SK-N-SH treated with all-trans-retinoic acid at 6 μM for 48 hours (cell line): ENCODE measurements at regions not wholly inside any gene's neighbourhood (a gene's known extent, or its start where the extent isn't known, plus 50 kb on each side); places are given as distances from the start of the nearest gene placed in this dataset.

Source experiments
- ATAC-seq: fragments of 200-7000 bp; cut with Tn5 transposase; 3 replicates; pipeline ENCODE4 v1.9.1; 2020; ENCODE audit warnings: mild to moderate bottlenecking, moderate library complexity
- ARNTL ChIP-seq: fragments of 450-650 bp; formaldehyde crosslinking; IDR thresholded peaks from 2 replicates; pipeline ENCODE4 v1.5.0; 2020; ENCODE audit warnings: low read depth, mild to moderate bottlenecking, moderate library complexity, borderline replicate concordance
- CSDC2 ChIP-seq: fragments of 250-450 bp; sonication (Bioruptor Pico); IDR thresholded peaks from 2 replicates; pipeline ENCODE4 v1.5.0; 2020; ENCODE audit warnings: mild to moderate bottlenecking, moderate library complexity
- CSRNP3 ChIP-seq: fragments of 250-450 bp; sonication (Bioruptor Pico); IDR thresholded peaks from 2 replicates; pipeline ENCODE4 v1.5.1; 2021; ENCODE audit warnings: mild to moderate bottlenecking, moderate library complexity
- ESRRG ChIP-seq: fragments of 250-450 bp; sonication (Bioruptor Pico); IDR thresholded peaks from 2 replicates; pipeline ENCODE4 v1.6.1; 2021; ENCODE audit warnings: mild to moderate bottlenecking
- GLIS3 ChIP-seq: fragments of 250-450 bp; sonication (Bioruptor Pico); IDR thresholded peaks from 2 replicates; pipeline ENCODE4 v1.5.0; 2020; ENCODE audit warnings: mild to moderate bottlenecking, moderate library complexity
- ISL1 ChIP-seq: fragments of 250-450 bp; sonication (Bioruptor Pico); IDR thresholded peaks from 2 replicates; pipeline ENCODE4 v2.1.2; 2022; ENCODE audit warnings: mild to moderate bottlenecking, moderate library complexity
- OSR1 ChIP-seq: fragments of 250-450 bp; sonication (Bioruptor Pico); IDR thresholded peaks from 2 replicates; pipeline ENCODE4 v1.8.0; 2022; ENCODE audit warnings: moderate library complexity, mild to moderate bottlenecking, inconsistent platforms
- PPARA ChIP-seq: fragments of 250-450 bp; sonication (Bioruptor Pico); IDR thresholded peaks from 2 replicates; pipeline ENCODE4 v1.5.0; 2020; ENCODE audit warnings: mild to moderate bottlenecking, borderline replicate concordance
- RARB ChIP-seq: fragments of 250-450 bp; sonication (Bioruptor Pico); IDR thresholded peaks from 2 replicates; pipeline ENCODE4 v1.8.0; 2021; ENCODE audit warnings: mild to moderate bottlenecking, moderate library complexity
- SNAI2 ChIP-seq: fragments of 250-450 bp; sonication (Bioruptor Pico); IDR thresholded peaks from 2 replicates; pipeline ENCODE4 v1.5.0; 2020; ENCODE audit warnings: mild to moderate bottlenecking, moderate library complexity
- TCF4 ChIP-seq: fragments of 250-450 bp; sonication (Bioruptor Pico); IDR thresholded peaks from 2 replicates; pipeline ENCODE4 v1.8.0; 2021; ENCODE audit warnings: mild to moderate bottlenecking, moderate library complexity, borderline replicate concordance
- ZC3H10 ChIP-seq: fragments of 250-450 bp; sonication (Bioruptor Pico); IDR thresholded peaks from 2 replicates; pipeline ENCODE4 v1.5.1; 2021; ENCODE audit warnings: mild to moderate bottlenecking, moderate library complexity
- ZFP30 ChIP-seq: fragments of 450-650 bp; formaldehyde crosslinking; IDR thresholded peaks from 2 replicates; pipeline ENCODE4 v1.5.0; 2022; ENCODE audit warnings: mild to moderate bottlenecking, moderate library complexity
- ZNF70 ChIP-seq: fragments of 450-650 bp; formaldehyde crosslinking; IDR thresholded peaks from 2 replicates; pipeline ENCODE4 v1.5.0; 2020; ENCODE audit warnings: mild to moderate bottlenecking, moderate library complexity
- TF ChIP-seq, protein P1 (sequence below): fragments of 250-450 bp; sonication (Bioruptor Pico); IDR thresholded peaks from 2 replicates; pipeline ENCODE4 v1.8.0; 2020; ENCODE audit warnings: mild to moderate bottlenecking, moderate library complexity, borderline replicate concordance
- TF ChIP-seq, protein P2 (sequence below): fragments of 250-450 bp; sonication (Bioruptor Pico); IDR thresholded peaks from 2 replicates; pipeline ENCODE4 v1.5.1; 2020; ENCODE audit warnings: low read depth, mild to moderate bottlenecking, moderate library complexity
- TF ChIP-seq, protein P3 (sequence below): fragments of 250-450 bp; sonication (Bioruptor Pico); IDR thresholded peaks from 2 replicates; pipeline ENCODE4 v1.8.0; 2021; ENCODE audit warnings: low read depth, mild to moderate bottlenecking, moderate library complexity, borderline replicate concordance

DNA sequence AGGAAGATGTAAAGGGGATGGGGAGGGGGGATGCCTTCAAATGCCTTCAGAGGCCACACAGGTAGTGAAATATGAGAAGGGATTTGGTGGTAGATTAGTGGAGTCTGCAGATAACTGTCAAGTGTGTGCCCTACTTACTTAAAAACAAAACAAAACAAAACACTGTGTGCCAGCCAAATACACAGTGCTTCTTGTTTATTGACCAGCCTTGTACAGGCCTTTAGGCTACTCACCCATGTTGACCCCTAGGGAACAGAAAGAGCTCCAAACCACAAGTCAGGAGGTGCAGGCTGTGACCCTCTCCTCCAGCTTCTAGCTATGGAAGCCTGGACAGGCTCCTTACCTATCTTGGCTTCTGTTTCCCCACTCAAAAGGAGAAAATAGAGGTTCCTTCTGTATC, 562.0 kb downstream of the ETNK1 start (continued):
- TF ChIP-seq, protein P1, sequence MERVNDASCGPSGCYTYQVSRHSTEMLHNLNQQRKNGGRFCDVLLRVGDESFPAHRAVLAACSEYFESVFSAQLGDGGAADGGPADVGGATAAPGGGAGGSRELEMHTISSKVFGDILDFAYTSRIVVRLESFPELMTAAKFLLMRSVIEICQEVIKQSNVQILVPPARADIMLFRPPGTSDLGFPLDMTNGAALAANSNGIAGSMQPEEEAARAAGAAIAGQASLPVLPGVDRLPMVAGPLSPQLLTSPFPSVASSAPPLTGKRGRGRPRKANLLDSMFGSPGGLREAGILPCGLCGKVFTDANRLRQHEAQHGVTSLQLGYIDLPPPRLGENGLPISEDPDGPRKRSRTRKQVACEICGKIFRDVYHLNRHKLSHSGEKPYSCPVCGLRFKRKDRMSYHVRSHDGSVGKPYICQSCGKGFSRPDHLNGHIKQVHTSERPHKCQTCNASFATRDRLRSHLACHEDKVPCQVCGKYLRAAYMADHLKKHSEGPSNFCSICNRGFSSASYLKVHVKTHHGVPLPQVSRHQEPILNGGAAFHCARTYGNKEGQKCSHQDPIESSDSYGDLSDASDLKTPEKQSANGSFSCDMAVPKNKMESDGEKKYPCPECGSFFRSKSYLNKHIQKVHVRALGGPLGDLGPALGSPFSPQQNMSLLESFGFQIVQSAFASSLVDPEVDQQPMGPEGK: no peak
- TF ChIP-seq, protein P2, sequence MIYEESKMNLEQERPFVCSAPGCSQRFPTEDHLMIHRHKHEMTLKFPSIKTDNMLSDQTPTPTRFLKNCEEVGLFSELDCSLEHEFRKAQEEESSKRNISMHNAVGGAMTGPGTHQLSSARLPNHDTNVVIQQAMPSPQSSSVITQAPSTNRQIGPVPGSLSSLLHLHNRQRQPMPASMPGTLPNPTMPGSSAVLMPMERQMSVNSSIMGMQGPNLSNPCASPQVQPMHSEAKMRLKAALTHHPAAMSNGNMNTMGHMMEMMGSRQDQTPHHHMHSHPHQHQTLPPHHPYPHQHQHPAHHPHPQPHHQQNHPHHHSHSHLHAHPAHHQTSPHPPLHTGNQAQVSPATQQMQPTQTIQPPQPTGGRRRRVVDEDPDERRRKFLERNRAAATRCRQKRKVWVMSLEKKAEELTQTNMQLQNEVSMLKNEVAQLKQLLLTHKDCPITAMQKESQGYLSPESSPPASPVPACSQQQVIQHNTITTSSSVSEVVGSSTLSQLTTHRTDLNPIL (CRISPR knock-in tag): no peak
- TF ChIP-seq TCF4 (CRISPR knock-in tag) (no peak), OSR1 (CRISPR knock-in tag) (no peak), PPARA (no peak), ESRRG (CRISPR knock-in tag) (no peak)

DNA sequence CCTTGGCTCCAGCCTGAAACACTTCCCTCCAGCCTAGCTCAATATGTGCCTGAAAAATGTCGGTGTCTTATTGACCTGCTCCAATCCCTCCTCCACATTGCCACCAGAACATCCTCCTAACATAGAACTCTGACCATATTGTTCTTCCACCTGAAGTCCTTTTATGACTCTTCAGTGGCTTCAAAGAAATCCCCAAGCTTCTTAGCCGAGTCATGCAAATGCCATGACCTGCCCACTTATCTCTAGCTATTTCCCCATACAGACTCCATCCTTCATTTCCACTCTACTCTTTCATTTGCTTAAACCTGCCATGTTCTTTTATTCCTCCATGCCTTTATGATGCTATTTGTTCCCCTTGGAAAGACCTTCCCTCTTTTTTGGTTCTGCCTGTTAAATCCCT, 568.6 kb downstream of the ETNK1 start:
- no peak for ATAC-seq
- TF ChIP-seq PPARA: no peak
- no peak for TF ChIP-seq GLIS3 (CRISPR knock-in tag)
- no peak for TF ChIP-seq ISL1 (CRISPR knock-in tag)
- TF ChIP-seq SNAI2 (CRISPR knock-in tag): no peak
- TF ChIP-seq ZFP30: no peak
- TF ChIP-seq, protein P2 (CRISPR knock-in tag): no peak

DNA sequence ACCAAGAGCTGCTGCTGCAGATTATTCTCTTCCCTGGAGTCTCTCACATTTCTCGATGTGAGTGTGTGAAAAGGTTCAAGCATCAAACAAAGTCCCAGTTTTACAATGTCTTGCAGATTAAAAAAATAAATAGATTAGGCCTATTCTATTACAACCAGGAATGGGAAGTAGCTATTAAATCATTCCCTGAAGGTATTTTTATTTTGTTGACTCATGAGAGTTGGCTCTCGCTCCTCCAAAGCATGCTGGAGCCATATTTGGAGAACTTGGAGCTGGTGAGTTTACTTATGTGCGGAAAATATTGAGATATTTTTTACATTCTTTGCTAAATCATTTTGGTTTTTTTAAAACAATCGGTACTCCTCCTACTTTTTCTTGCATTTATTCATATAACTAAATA, 572.3 kb downstream of the ETNK1 start:
- ATAC-seq: no peak
- no peak for TF ChIP-seq ZC3H10 (CRISPR knock-in tag)

DNA sequence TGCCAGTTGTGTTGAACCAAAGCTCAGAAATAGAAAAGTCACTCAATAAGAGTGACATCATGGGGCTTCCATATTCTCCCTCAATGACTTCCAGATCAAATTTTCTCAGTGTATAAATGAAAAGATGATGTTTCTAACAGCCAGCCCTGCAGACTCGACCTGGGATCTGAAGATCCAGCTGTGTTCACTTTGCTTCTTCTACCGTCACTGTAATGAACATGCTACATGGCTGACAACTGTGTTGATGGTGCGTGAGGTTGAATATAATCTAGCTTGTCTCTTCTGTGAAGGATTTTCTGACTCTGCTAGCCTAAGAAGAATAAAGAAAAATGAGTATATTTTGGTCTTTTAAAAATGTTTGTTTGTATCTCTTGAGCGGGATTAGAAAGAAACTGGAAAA, 577.8 kb downstream of the ETNK1 start:
- no peak for ATAC-seq
- TF ChIP-seq ISL1 (CRISPR knock-in tag) (no peak), ESRRG (CRISPR knock-in tag) (no peak), ZNF70 (CRISPR knock-in tag) (no peak)
- TF ChIP-seq, protein P3, sequence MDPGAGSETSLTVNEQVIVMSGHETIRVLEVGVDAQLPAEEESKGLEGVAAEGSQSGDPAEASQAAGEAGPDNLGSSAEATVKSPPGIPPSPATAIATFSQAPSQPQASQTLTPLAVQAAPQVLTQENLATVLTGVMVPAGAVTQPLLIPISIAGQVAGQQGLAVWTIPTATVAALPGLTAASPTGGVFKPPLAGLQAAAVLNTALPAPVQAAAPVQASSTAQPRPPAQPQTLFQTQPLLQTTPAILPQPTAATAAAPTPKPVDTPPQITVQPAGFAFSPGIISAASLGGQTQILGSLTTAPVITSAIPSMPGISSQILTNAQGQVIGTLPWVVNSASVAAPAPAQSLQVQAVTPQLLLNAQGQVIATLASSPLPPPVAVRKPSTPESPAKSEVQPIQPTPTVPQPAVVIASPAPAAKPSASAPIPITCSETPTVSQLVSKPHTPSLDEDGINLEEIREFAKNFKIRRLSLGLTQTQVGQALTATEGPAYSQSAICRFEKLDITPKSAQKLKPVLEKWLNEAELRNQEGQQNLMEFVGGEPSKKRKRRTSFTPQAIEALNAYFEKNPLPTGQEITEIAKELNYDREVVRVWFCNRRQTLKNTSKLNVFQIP (CRISPR knock-in tag): no peak

DNA sequence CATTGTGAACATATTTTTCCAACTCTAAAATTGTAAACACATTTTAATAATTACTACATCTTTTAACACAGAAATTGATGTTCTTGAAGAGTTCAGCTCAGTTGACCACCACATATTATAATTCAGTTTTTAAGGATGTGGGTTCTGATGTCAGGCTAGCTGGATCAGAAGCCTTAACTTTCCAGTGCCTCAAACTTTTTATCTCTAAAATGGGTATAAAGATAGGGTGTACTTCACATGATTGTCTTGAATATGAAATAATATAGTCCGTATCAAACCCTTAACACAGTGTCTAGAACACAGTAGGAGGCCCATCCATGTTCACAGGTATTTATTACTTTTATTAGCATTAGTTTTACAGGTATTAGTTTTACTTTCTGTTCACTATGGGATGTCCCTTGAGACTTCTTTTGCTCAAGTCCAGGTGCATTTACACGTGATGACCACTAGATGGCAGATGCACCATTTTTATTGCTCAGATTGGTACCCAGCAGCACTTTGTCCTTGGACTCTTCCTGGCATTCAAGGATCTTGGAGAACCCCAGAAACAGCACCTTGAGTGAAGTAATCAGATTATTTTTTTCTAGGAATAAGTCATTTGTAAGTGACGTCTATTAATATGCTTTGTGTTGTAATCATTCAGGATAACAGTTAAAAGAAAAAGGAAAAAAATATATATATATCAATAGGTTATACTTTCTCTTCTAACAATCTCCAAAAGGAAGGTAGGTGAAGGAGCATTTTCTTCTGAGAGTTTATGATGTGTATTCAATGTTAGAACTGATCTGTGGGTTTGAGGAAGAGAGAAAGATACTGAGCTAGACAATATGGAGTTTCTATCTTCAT, 580.2 kb downstream of the ETNK1 start:
- peak; percentile 86 for ATAC-seq
- TF ChIP-seq, protein P2 (CRISPR knock-in tag): no peak
- TF ChIP-seq ISL1 (CRISPR knock-in tag): no peak
- TF ChIP-seq OSR1 (CRISPR knock-in tag): no peak
- TF ChIP-seq SNAI2 (CRISPR knock-in tag): no peak
- no peak for TF ChIP-seq RARB (CRISPR knock-in tag)
- TF ChIP-seq ZFP30: no peak
- no peak for TF ChIP-seq ZNF70 (CRISPR knock-in tag)
- no peak for TF ChIP-seq CSRNP3
- TF ChIP-seq GLIS3 (CRISPR knock-in tag): no peak
- no peak for TF ChIP-seq ARNTL (CRISPR knock-in tag)
- TF ChIP-seq ESRRG (CRISPR knock-in tag): no peak
- TF ChIP-seq, protein P3 (CRISPR knock-in tag): no peak
- no peak for TF ChIP-seq CSDC2 (CRISPR knock-in tag)
